HFFc6 (cell line): ENCODE measurements at regions not wholly inside any gene's neighbourhood (a gene's known extent, or its start where the extent isn't known, plus 50 kb on each side); places are given as distances from the start of the nearest gene placed in this dataset.

Source experiments
- DNase-seq: peaks from one replicate; pipeline ENCODE4 v3.0.0-alpha.2; 2018
- H3K27ac Mint-ChIP-seq: 2 replicates; pipeline ENCODE4 v1.8.0; 2020; ENCODE audit warnings: mild to moderate bottlenecking, mixed read lengths
- H3K27me3 Mint-ChIP-seq: 2 replicates; pipeline ENCODE4 v1.8.0; 2021; ENCODE audit warnings: mild to moderate bottlenecking, moderate library complexity, mixed read lengths; ENCODE audit not compliant: insufficient read depth
- H3K36me3 Mint-ChIP-seq: 2 replicates; pipeline ENCODE4 v1.8.0; 2021; ENCODE audit warnings: low read depth, mixed read lengths
- H3K4me1 Mint-ChIP-seq: 2 replicates; pipeline ENCODE4 v1.8.0; 2020; ENCODE audit warnings: low read depth, mixed read lengths
- H3K4me3 Mint-ChIP-seq: 2 replicates; pipeline ENCODE4 v1.8.0; 2020; ENCODE audit warnings: mild to moderate bottlenecking, moderate library complexity, mixed read lengths
- H3K9me3 Mint-ChIP-seq: 2 replicates; pipeline ENCODE4 v1.8.0; 2020; ENCODE audit warnings: mild to moderate bottlenecking, mixed read lengths
- CTCF ChIP-seq: fragments of 200-600 bp; sonication (generic); IDR thresholded peaks from 2 replicates; pipeline ENCODE4 v1.5.0; 2021; ENCODE audit warnings: antibody characterized with exemption, mild to moderate bottlenecking

GRCh38 chr2:62441421-62441820 is 64.6 kb downstream of the TMEM17 start:
- H3K4me3 Mint-ChIP-seq = no peak overlapping the region
- no peaks in the 10 kb centered on the region for H3K4me1 Mint-ChIP-seq
- H3K27me3 Mint-ChIP-seq = peaks cover 11% of the 10 kb centered on the region
- H3K9me3 Mint-ChIP-seq = no peaks in the 10 kb centered on the region
- TF ChIP-seq CTCF = no peak
- no peaks in the 10 kb centered on the region for H3K36me3 Mint-ChIP-seq
- H3K27ac Mint-ChIP-seq = no peak overlapping the region
- no peak for DNase-seq

- H3K36me3 Mint-ChIP-seq = no peaks in the 10 kb centered on the region
- H3K27ac Mint-ChIP-seq = no peak overlapping the region
- H3K4me1 Mint-ChIP-seq = no peaks in the 10 kb centered on the region
- peaks cover 11% of the 10 kb centered on the region for H3K27me3 Mint-ChIP-seq
- H3K9me3 Mint-ChIP-seq = no peaks in the 10 kb centered on the region
- no peak overlapping the region for H3K4me3 Mint-ChIP-seq
- no peak for DNase-seq
- no peak for TF ChIP-seq CTCF
These were observed 65.6 kb downstream of the TMEM17 start for GRCh38 chr2:62440281-62440946.

GRCh38 chr2:62439425-62439824 is 66.6 kb downstream of the TMEM17 start:
- Mint-ChIP-seq H3K27me3 (peaks cover 14% of the 10 kb centered on the region), H3K36me3 (no peaks in the 10 kb centered on the region), H3K4me1 (no peaks in the 10 kb centered on the region), H3K9me3 (no peaks in the 10 kb centered on the region), H3K4me3 (no peak overlapping the region), H3K27ac (no peak overlapping the region)
- no peak for DNase-seq
- no peak for TF ChIP-seq CTCF

GRCh38 chr2:62437785-62438184 is 68.2 kb downstream of the TMEM17 start:
- DNase-seq = no peak
- H3K4me1 Mint-ChIP-seq = no peaks in the 10 kb centered on the region
- H3K27ac Mint-ChIP-seq = no peak overlapping the region
- H3K4me3 Mint-ChIP-seq = no peak overlapping the region
- H3K36me3 Mint-ChIP-seq = no peaks in the 10 kb centered on the region
- TF ChIP-seq CTCF = no peak
- H3K9me3 Mint-ChIP-seq = no peaks in the 10 kb centered on the region
- peaks cover 10% of the 10 kb centered on the region for H3K27me3 Mint-ChIP-seq

- TF ChIP-seq CTCF = no peak
- no peak overlapping the region for H3K4me3 Mint-ChIP-seq
- no peak for DNase-seq
- no peaks in the 10 kb centered on the region for H3K4me1 Mint-ChIP-seq
- no peaks in the 10 kb centered on the region for H3K36me3 Mint-ChIP-seq
- H3K9me3 Mint-ChIP-seq = no peaks in the 10 kb centered on the region
- H3K27me3 Mint-ChIP-seq = peaks cover 18% of the 10 kb centered on the region
- no peak overlapping the region for H3K27ac Mint-ChIP-seq
These were observed 70.3 kb downstream of the TMEM17 start for GRCh38 chr2:62435720-62436119.

GRCh38 chr2:62432407-62432806 is 73.6 kb downstream of the TMEM17 start:
- TF ChIP-seq CTCF = no peak
- H3K27ac Mint-ChIP-seq = no peak overlapping the region
- H3K9me3 Mint-ChIP-seq = no peaks in the 10 kb centered on the region
- H3K4me3 Mint-ChIP-seq = no peak overlapping the region
- H3K27me3 Mint-ChIP-seq = peaks cover 20% of the 10 kb centered on the region
- H3K36me3 Mint-ChIP-seq = no peaks in the 10 kb centered on the region
- no peak for DNase-seq
- no peaks in the 10 kb centered on the region for H3K4me1 Mint-ChIP-seq
